SU-DHL-6 (cell line): ENCODE measurements at regions not wholly inside any gene's neighbourhood (a gene's known extent, or its start where the extent isn't known, plus 50 kb on each side); places are given as distances from the start of the nearest gene placed in this dataset.
"Not testable (repeated sequence)": the region's sequence is repeated elsewhere in the genome, so short reads cannot be mapped to it uniquely, and the experiment has no call there.

Experiments
- EZH2phosphoT487 ChIP-seq: fragments of 200-600 bp; sonication (generic), shearing (Covaris generic); conservative IDR thresholded peaks from 2 replicates; pipeline ENCODE4 v1.6.1; 2018; ENCODE audit warnings: mild to moderate bottlenecking, antibody characterized with exemption, low read length, moderate library complexity, mixed read lengths
- TF ChIP-seq, protein P1 (sequence below): fragments of 200-600 bp; sonication (generic); IDR thresholded peaks from one replicate; pipeline ENCODE4 v1.5.1; 2017; ENCODE audit warnings: antibody characterized with exemption, mild to moderate bottlenecking, low read length, moderate library complexity; ENCODE audit not compliant: insufficient read depth, poor library complexity, severe bottlenecking

- TF ChIP-seq, protein P1, sequence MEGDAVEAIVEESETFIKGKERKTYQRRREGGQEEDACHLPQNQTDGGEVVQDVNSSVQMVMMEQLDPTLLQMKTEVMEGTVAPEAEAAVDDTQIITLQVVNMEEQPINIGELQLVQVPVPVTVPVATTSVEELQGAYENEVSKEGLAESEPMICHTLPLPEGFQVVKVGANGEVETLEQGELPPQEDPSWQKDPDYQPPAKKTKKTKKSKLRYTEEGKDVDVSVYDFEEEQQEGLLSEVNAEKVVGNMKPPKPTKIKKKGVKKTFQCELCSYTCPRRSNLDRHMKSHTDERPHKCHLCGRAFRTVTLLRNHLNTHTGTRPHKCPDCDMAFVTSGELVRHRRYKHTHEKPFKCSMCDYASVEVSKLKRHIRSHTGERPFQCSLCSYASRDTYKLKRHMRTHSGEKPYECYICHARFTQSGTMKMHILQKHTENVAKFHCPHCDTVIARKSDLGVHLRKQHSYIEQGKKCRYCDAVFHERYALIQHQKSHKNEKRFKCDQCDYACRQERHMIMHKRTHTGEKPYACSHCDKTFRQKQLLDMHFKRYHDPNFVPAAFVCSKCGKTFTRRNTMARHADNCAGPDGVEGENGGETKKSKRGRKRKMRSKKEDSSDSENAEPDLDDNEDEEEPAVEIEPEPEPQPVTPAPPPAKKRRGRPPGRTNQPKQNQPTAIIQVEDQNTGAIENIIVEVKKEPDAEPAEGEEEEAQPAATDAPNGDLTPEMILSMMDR, result not testable (repeated sequence)
- TF ChIP-seq EZH2phosphoT487, result not testable (repeated sequence)
These were observed 308.8 kb upstream of the SFSWAP start for GRCh38 chr12:131401907-131402633.
